Ovary (tissue), 3 donors: ENCODE measurements at regions not wholly inside any gene's neighbourhood (a gene's known extent, or its start where the extent isn't known, plus 50 kb on each side); places are given as distances from the start of the nearest gene placed in this dataset.

ENCODE experiments used
- EP300 ChIP-seq: sonication (generic); formaldehyde crosslinking; IDR thresholded peaks from one replicate; pipeline ENCODE4 v1.6.1; 2017; ENCODE audit warnings: antibody characterized with exemption
- TF ChIP-seq, protein P1 (sequence below), 3 donors: fragments of 450-650 bp in 2 of 3; fragments of 200-600 bp in 1 of 3; IDR thresholded peaks; one replicate each; pipeline versions ENCODE4 v1.5.1 to v1.8.0; 2016 to 2022; ENCODE audit warnings: antibody characterized with exemption in 3 of 3, mild to moderate bottlenecking in 1 of 3
- donor health status: DM: no; HTN: no; CAD: no.

GRCh38 chr6:141346535-141346934 is 786.2 kb upstream of the GJE1 start:
- TF ChIP-seq, protein P1, sequence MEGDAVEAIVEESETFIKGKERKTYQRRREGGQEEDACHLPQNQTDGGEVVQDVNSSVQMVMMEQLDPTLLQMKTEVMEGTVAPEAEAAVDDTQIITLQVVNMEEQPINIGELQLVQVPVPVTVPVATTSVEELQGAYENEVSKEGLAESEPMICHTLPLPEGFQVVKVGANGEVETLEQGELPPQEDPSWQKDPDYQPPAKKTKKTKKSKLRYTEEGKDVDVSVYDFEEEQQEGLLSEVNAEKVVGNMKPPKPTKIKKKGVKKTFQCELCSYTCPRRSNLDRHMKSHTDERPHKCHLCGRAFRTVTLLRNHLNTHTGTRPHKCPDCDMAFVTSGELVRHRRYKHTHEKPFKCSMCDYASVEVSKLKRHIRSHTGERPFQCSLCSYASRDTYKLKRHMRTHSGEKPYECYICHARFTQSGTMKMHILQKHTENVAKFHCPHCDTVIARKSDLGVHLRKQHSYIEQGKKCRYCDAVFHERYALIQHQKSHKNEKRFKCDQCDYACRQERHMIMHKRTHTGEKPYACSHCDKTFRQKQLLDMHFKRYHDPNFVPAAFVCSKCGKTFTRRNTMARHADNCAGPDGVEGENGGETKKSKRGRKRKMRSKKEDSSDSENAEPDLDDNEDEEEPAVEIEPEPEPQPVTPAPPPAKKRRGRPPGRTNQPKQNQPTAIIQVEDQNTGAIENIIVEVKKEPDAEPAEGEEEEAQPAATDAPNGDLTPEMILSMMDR (IDR thresholded peaks at IDR 0.05) = no peak
- TF ChIP-seq EP300 = no peak
